OCI-LY3 (cell line): ENCODE measurements at regions not wholly inside any gene's neighbourhood (a gene's known extent, or its start where the extent isn't known, plus 50 kb on each side); places are given as distances from the start of the nearest gene placed in this dataset.

Experiments used
- H2AFZ ChIP-seq: fragments of 200-600, 300-600 bp; shearing (Covaris generic); 2 replicates; pipeline ENCODE4 v1.6.0; 2014; ENCODE audit warnings: antibody characterized with exemption, low read depth, low read length
- H3K27ac ChIP-seq: fragments of 200-600, 300-600 bp; sonication (generic); 2 replicates; pipeline ENCODE4 v1.5.1; 2014; ENCODE audit warnings: mild to moderate bottlenecking, low read length, moderate library complexity, mixed read lengths
- H3K27me3 ChIP-seq: fragments of 200-600, 300-600 bp; sonication (generic); 2 replicates; pipeline ENCODE4 v1.6.1; 2014; ENCODE audit warnings: low read depth, low read length, mixed read lengths
- H3K36me3 ChIP-seq: fragments of 200-600, 300-600 bp; sonication (generic); replicated peaks from 2 replicates; pipeline ENCODE3; 2014; ENCODE audit warnings: low read depth, low read length, mixed read lengths
- H3K4me1 ChIP-seq: fragments of 300-600, 200-600 bp; sonication (generic); 2 replicates; pipeline ENCODE4 v1.6.1; 2014; ENCODE audit warnings: low read length, mixed read lengths
- H3K4me2 ChIP-seq: fragments of 200-600, 300-600 bp; sonication (generic); 2 replicates; pipeline ENCODE4 v1.6.1; 2014; ENCODE audit warnings: low read length, mixed read lengths
- H3K4me3 ChIP-seq: fragments of 300-600, 200-600 bp; sonication (generic); 2 replicates; pipeline ENCODE4 v1.5.1; 2014; ENCODE audit warnings: antibody characterized with exemption, mild to moderate bottlenecking, low read length, moderate library complexity
- H3K79me2 ChIP-seq: fragments of 300-600, 200-600 bp; shearing (Covaris generic); 2 replicates; pipeline ENCODE4 v1.6.1; 2014; ENCODE audit warnings: mild to moderate bottlenecking, low read length, mixed read lengths
- H3K9ac ChIP-seq: fragments of 300-600, 200-600 bp; shearing (Covaris generic); 2 replicates; pipeline ENCODE4 v1.6.0; 2014; ENCODE audit warnings: mild to moderate bottlenecking, low read length, moderate library complexity
- H3K9me3 ChIP-seq: fragments of 200-600, 300-600 bp; shearing (Covaris generic); 2 replicates; pipeline ENCODE4 v1.6.1; 2014; ENCODE audit warnings: low read length, mixed read lengths; ENCODE audit not compliant: insufficient read depth
- H4K20me1 ChIP-seq: fragments of 200-600, 300-600 bp; sonication (generic); 2 replicates; pipeline ENCODE4 v1.6.1; 2016; ENCODE audit warnings: low read length, mixed read lengths; ENCODE audit not compliant: insufficient read depth
- CTCF ChIP-seq: fragments of 200-600, 300-600 bp; sonication (generic); IDR thresholded peaks from 2 replicates; pipeline ENCODE4 v1.5.1; 2014; ENCODE audit warnings: antibody characterized with exemption, low read length, low read depth
- EZH2phosphoT487 ChIP-seq: fragments of 200-600 bp; shearing (Covaris generic); IDR thresholded peaks from 2 replicates; pipeline ENCODE4 v1.6.1; 2018; ENCODE audit warnings: antibody characterized with exemption, mixed run types, low read depth

- H3K27me3 ChIP-seq = no peaks in the 10 kb centered on the region
- H4K20me1 ChIP-seq = no peaks in the 10 kb centered on the region
- H3K79me2 ChIP-seq = no peaks in the 10 kb centered on the region
- no peak for TF ChIP-seq EZH2phosphoT487
- TF ChIP-seq CTCF = no peak
- H2AFZ ChIP-seq = no peak overlapping the region
- H3K4me3 ChIP-seq = no peak overlapping the region
- H3K9me3 ChIP-seq = no peaks in the 10 kb centered on the region
- H3K4me1 ChIP-seq = no peaks in the 10 kb centered on the region
- H3K4me2 ChIP-seq = no peak overlapping the region
- H3K27ac ChIP-seq = no peak overlapping the region
- no peaks in the 10 kb centered on the region for H3K36me3 ChIP-seq
- H3K9ac ChIP-seq = no peak overlapping the region
Observed at GRCh38 chr6:98295515-98296175, 538.7 kb upstream of the POU3F2 start.

- TF ChIP-seq CTCF (no peak), EZH2phosphoT487 (no peak)
- Histone ChIP-seq H4K20me1 (no peaks in the 10 kb centered on the region), H3K36me3 (no peaks in the 10 kb centered on the region), H3K9ac (no peak overlapping the region), H3K4me2 (no peak overlapping the region), H3K9me3 (no peaks in the 10 kb centered on the region), H3K4me3 (no peak overlapping the region), H3K27me3 (no peaks in the 10 kb centered on the region), H3K27ac (no peak overlapping the region), H3K4me1 (no peaks in the 10 kb centered on the region; the same call in 1 of the 2 replicates), H3K79me2 (no peaks in the 10 kb centered on the region), H2AFZ (no peak overlapping the region)
Observed at GRCh38 chr6:98308564-98308963, 525.8 kb upstream of the POU3F2 start.

GRCh38 chr6:98310443-98310842 lies 523.9 kb upstream of the POU3F2 start:
- Histone ChIP-seq H3K4me3 (no peak overlapping the region), H3K9me3 (no peaks in the 10 kb centered on the region)
- no peak for TF ChIP-seq EZH2phosphoT487
- no peak for TF ChIP-seq CTCF

GRCh38 chr6:98323605-98324004 lies 510.8 kb upstream of the POU3F2 start:
- no peak overlapping the region; the same call in 1 of the 2 replicates for H2AFZ ChIP-seq
- no peak for TF ChIP-seq EZH2phosphoT487
- no peak for TF ChIP-seq CTCF

More at GRCh38 chr6:98310443-98310842, 523.9 kb upstream of the POU3F2 start:
- H3K79me2 ChIP-seq = no peaks in the 10 kb centered on the region
- H3K27me3 ChIP-seq = no peaks in the 10 kb centered on the region
- H3K36me3 ChIP-seq = no peaks in the 10 kb centered on the region
- no peak overlapping the region for H3K9ac ChIP-seq
- no peak overlapping the region for H3K27ac ChIP-seq
- H4K20me1 ChIP-seq = no peaks in the 10 kb centered on the region
- H2AFZ ChIP-seq = no peak overlapping the region
- no peak overlapping the region for H3K4me2 ChIP-seq
- no peaks in the 10 kb centered on the region; the same call in 1 of the 2 replicates for H3K4me1 ChIP-seq

More at GRCh38 chr6:98323605-98324004, 510.8 kb upstream of the POU3F2 start:
- H3K4me3 ChIP-seq = peak overlapping the region; percentile 65
- no peaks in the 10 kb centered on the region for H3K36me3 ChIP-seq
- H3K27ac ChIP-seq = peak overlapping the region; percentile 98
- peak overlapping the region; percentile 61; the same call in 1 of the 2 replicates for H3K9ac ChIP-seq
- no peaks in the 10 kb centered on the region for H3K79me2 ChIP-seq
- peak overlapping the region; percentile 83 for H3K4me2 ChIP-seq
- no peaks in the 10 kb centered on the region for H3K27me3 ChIP-seq
- H3K4me1 ChIP-seq = peaks cover 36% of the 10 kb centered on the region
- no peaks in the 10 kb centered on the region for H4K20me1 ChIP-seq
- no peaks in the 10 kb centered on the region for H3K9me3 ChIP-seq
